ENCODE measurements at regions not wholly inside any gene's neighbourhood (a gene's known extent, or its start where the extent isn't known, plus 50 kb on each side); places are given as distances from the start of the nearest gene placed in this dataset.

GRCh38 chr3:20503394-20504082 is 317.5 kb upstream of the SGO1 start:
- H4K8ac ChIP-seq (replicated peaks; ENCODE audit: insufficient read length, low read depth, low read length): no peak overlapping the region
- Mint-ChIP-seq H3K27me3 (ENCODE audit: low read depth) (no peaks in the 10 kb centered on the region), H3K27ac (no peak overlapping the region; a peak in 1 of 7 replicates), H3K9me3 (peaks cover under 1 to 6% of the 10 kb centered on the region in 2 experiments; a peak in 4 of 5 replicates), H3K4me1 (no peaks in the 10 kb centered on the region), H3K4me3 (no peak overlapping the region), H3K36me3 (ENCODE audit: insufficient read depth in 1 of 3, low read depth in 3 of 3) (no peaks in the 10 kb centered on the region; a peak in 1 of 7 replicates)
- H4K20me1 ChIP-seq (ENCODE audit: control insufficient read depth, insufficient read depth, insufficient read length): no peaks in the 10 kb centered on the region
- H3K56ac ChIP-seq (ENCODE audit: insufficient read length, low read depth, low read length): no peak overlapping the region
- H3K4me2 ChIP-seq (ENCODE audit: insufficient read depth, insufficient read length, low read length): no peak overlapping the region
- no peak overlapping the region for H2BK12ac ChIP-seq (ENCODE audit: insufficient read length, low read depth, low read length)
- no peaks in the 10 kb centered on the region for H3K4me1 ChIP-seq (ENCODE audit: insufficient read depth, low read length)
- H3K14ac ChIP-seq (ENCODE audit: insufficient read depth, low read length): no peak overlapping the region
- H3K27ac ChIP-seq (ENCODE audit: insufficient read length, low read depth, low read length): no peak overlapping the region
- H2AK5ac ChIP-seq (ENCODE audit: insufficient read length, low read length): no peak overlapping the region
- no CpG with 5 or more reads among the region's 1 CpG for WGBS (ENCODE audit: extremely low coverage, insufficient read length, low lambda C conversion rate)
- DNase-seq: no peak
- no peak overlapping the region for H4K91ac ChIP-seq (ENCODE audit: insufficient read length, low read depth, low read length)
- H2AFZ ChIP-seq (ENCODE audit: low read length): no peak overlapping the region
- no peak for TF ChIP-seq CTCF (conservative IDR thresholded peaks at IDR 0.05)
- no peak overlapping the region for H2BK20ac ChIP-seq (ENCODE audit: low read depth, low read length, poor library complexity, severe bottlenecking)
- H2BK120ac ChIP-seq (ENCODE audit: low read depth, low read length, poor library complexity, severe bottlenecking): no peak overlapping the region
- H3K27me3 ChIP-seq (ENCODE audit: insufficient read depth, low read length): no peaks in the 10 kb centered on the region
- H3K79me2 ChIP-seq (ENCODE audit: insufficient read depth, low read length): no peaks in the 10 kb centered on the region
- no peak overlapping the region for H3K9ac ChIP-seq (ENCODE audit: extremely low read depth, insufficient read length, low read length)
- H3K23ac ChIP-seq (ENCODE audit: insufficient read length, low read depth, low read length): no peak overlapping the region
- no peak overlapping the region for H3T11ph ChIP-seq (ENCODE audit: low read length)
- no peak overlapping the region for H3K18ac ChIP-seq (ENCODE audit: insufficient read length, low read depth, low read length)
- H3K79me1 ChIP-seq (ENCODE audit: insufficient read depth, low read depth, low read length, poor library complexity, severe bottlenecking): no peaks in the 10 kb centered on the region
- no peak overlapping the region for H3K4ac ChIP-seq (ENCODE audit: low read depth, low read length)
- H2BK15ac ChIP-seq (ENCODE audit: low read depth, low read length): no peak overlapping the region
- H3K9me3 ChIP-seq (ENCODE audit: control insufficient read depth, low read depth, low read length): no peaks in the 10 kb centered on the region
- H2BK5ac ChIP-seq (ENCODE audit: insufficient read length, low read length): no peak overlapping the region
- no peak overlapping the region for H4K5ac ChIP-seq (ENCODE audit: insufficient read length, low read depth, low read length)
- H3K23me2 ChIP-seq (ENCODE audit: insufficient read length, low read depth, low read length, poor library complexity, severe bottlenecking): no peaks in the 10 kb centered on the region

Measured in H9 (cell line).